IPS DF 6.9 (cell line): ENCODE measurements at regions not wholly inside any gene's neighbourhood (a gene's known extent, or its start where the extent isn't known, plus 50 kb on each side); places are given as distances from the start of the nearest gene placed in this dataset.

Experiments used
- DNase-seq: peaks from one replicate; pipeline ENCODE4 v3.0.0-alpha.2; 2013; ENCODE audit warnings: low read depth, low spot score
- H3K27ac ChIP-seq: one replicate; pipeline ENCODE4 v1.5.1; 2013; ENCODE audit warnings: low read length, control low read depth
- H3K27me3 ChIP-seq: 2 replicates; pipeline ENCODE4 v1.6.1; 2013; ENCODE audit warnings: mild to moderate bottlenecking, low read length; ENCODE audit not compliant: control insufficient read depth, insufficient read depth
- H3K36me3 ChIP-seq: 2 replicates; pipeline ENCODE4 v1.6.1; 2013; ENCODE audit warnings: low read length; ENCODE audit not compliant: control insufficient read depth, insufficient read depth
- H3K4me1 ChIP-seq: 2 replicates; pipeline ENCODE4 v1.6.1; 2013; ENCODE audit warnings: low read length; ENCODE audit not compliant: control insufficient read depth, insufficient read depth
- H3K4me3 ChIP-seq: 2 replicates; pipeline ENCODE4 v1.5.1; 2013; ENCODE audit warnings: mild to moderate bottlenecking, low read length
- H3K9me3 ChIP-seq: 2 replicates; pipeline ENCODE4 v1.6.1; 2013; ENCODE audit warnings: low read length, inconsistent platforms; ENCODE audit not compliant: control insufficient read depth, insufficient read depth
- WGBS: extraction: QIAGEN DNeasy Blood & Tissue Kit; methylation state at CpG from one replicate; pipeline ENCODE4 v1.1.7; 2013; ENCODE audit warnings: mixed read lengths, missing lambda C conversion rate; ENCODE audit not compliant: insufficient read length, insufficient coverage; 5-methylcytosine and 5-hydroxymethylcytosine counted together

DNA sequence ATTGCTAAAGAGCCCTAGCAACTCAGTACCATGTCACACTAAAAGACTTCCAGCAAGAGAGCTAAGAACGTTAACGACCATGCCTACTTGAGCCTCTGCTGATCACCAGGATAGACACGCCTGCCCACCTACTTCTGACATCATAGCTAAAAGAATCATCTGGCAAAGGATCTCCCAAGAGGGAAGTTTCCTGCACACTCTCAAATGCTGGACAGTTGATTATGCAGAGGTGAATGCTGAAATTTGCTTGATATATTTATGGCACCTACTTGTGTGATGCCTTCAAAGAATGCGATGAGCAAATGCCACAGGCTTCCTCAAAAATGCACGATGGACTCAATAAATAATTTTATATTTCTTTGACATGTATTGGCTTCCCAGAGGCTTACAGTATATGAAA, 113.6 kb downstream of the GALC start:
- H3K27ac ChIP-seq, result no peak overlapping the region

DNA sequence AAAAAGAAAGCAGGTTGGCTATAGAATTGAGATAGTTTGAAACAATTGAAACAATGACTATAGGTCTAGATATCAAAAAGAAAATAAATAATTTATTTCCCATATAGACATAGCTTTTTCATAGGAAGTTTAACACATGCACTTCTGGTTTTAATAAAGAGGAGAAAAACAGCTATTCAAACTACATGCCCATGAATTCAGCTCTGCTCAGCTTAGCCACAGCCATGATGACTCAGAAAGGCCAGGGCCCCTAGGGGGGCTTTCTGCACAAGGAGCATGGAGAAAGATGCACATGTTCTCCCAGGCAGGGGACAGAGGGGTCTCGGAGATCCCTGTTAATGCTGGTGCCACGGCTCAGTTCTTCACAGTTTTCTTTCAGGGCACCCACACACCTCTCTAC, 114.0 kb downstream of the GALC start:
- WGBS, result no CpG with 5 or more reads among the region's 2 CpGs
- Histone ChIP-seq H3K4me3 (no peak overlapping the region), H3K27ac (no peak overlapping the region), H3K36me3 (no peaks in the 10 kb centered on the region), H3K4me1 (no peaks in the 10 kb centered on the region), H3K27me3 (no peaks in the 10 kb centered on the region), H3K9me3 (no peaks in the 10 kb centered on the region)
- no peak for DNase-seq

More for the DNA sequence above, 113.6 kb downstream of the GALC start:
- no CpG with 5 or more reads among the region's 5 CpGs for WGBS
- Histone ChIP-seq H3K4me3 (no peak overlapping the region), H3K9me3 (no peaks in the 10 kb centered on the region), H3K4me1 (no peaks in the 10 kb centered on the region), H3K36me3 (no peaks in the 10 kb centered on the region), H3K27me3 (no peaks in the 10 kb centered on the region)
- no peak for DNase-seq

DNA sequence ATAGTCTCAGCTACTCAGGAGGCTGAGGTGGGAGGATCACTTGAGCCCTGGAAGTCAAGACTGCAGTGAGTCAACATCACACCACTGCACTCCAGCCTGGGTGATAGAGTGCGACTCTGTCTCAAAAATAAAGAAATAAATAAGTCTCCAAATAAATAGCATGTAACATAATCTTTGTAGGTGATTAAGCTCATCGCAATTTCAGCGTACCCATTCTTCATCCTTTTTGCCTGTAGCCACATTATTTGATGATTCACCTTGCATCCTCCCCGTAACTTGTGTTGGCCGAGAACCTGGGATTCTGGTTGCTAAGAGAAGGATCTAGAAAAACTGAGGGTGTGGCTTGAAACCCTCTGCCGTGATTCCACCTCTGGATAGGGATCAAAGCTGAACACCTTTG, 115.1 kb downstream of the GALC start:
- H3K4me1 ChIP-seq, result no peaks in the 10 kb centered on the region
- H3K4me3 ChIP-seq, result no peak overlapping the region
- H3K36me3 ChIP-seq, result no peaks in the 10 kb centered on the region
- no peaks in the 10 kb centered on the region for H3K27me3 ChIP-seq
- no peak for DNase-seq
- no peak overlapping the region for H3K27ac ChIP-seq
- no CpG with 5 or more reads among the region's 6 CpGs for WGBS
- no peaks in the 10 kb centered on the region for H3K9me3 ChIP-seq

DNA sequence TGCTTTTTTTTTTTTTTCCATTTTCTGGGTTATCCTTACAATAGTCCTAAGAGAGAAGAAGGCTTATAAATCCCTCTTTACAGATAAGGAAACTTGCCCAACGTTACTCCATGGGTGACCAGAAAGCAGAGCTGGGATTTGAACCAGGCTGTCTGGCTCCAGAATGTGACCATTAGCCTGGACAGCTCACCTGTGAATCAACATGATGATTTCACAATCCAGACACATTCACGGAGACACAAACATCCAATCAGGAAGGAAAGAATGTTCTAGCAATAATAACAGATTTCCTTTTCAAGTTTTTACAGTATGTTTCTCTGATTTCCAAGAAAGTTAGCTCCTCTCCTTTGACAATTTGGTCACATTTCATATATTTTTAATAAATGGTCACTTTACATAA, 118.3 kb downstream of the GALC start:
- no peak for DNase-seq
- no CpG with 5 or more reads among the region's 2 CpGs for WGBS

DNA sequence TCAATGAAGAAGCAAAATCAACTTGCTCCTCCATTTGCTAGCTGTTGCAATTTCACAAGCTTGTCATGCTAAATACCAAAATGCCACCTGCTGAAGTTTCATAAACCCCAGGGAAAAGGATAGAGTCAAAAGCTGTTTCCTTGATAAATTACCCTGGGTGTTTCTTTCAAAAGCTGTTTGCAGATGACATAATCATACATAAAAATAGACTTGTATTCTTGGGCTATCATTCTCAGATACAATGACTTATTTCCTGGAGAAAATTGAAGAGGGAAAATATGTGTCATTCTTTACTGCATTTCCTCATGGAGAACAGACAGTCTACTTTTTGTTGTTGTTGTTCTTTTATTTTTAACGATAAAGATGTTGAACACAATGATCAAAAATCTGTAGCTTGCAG, 119.2 kb downstream of the GALC start:
- H3K9me3 ChIP-seq, result no peaks in the 10 kb centered on the region
- DNase-seq, result no peak
- H3K27ac ChIP-seq, result no peak overlapping the region
- no peaks in the 10 kb centered on the region for H3K4me1 ChIP-seq
- no peak overlapping the region for H3K4me3 ChIP-seq
- no peaks in the 10 kb centered on the region for H3K36me3 ChIP-seq
- no CpG with 5 or more reads among the region's 1 CpG for WGBS
- H3K27me3 ChIP-seq, result no peaks in the 10 kb centered on the region

More for the DNA sequence above, 118.3 kb downstream of the GALC start:
- H3K36me3 ChIP-seq, result no peaks in the 10 kb centered on the region
- no peaks in the 10 kb centered on the region for H3K9me3 ChIP-seq
- H3K27me3 ChIP-seq, result no peaks in the 10 kb centered on the region
- H3K4me1 ChIP-seq, result no peaks in the 10 kb centered on the region
- H3K4me3 ChIP-seq, result no peak overlapping the region
- no peak overlapping the region for H3K27ac ChIP-seq

DNA sequence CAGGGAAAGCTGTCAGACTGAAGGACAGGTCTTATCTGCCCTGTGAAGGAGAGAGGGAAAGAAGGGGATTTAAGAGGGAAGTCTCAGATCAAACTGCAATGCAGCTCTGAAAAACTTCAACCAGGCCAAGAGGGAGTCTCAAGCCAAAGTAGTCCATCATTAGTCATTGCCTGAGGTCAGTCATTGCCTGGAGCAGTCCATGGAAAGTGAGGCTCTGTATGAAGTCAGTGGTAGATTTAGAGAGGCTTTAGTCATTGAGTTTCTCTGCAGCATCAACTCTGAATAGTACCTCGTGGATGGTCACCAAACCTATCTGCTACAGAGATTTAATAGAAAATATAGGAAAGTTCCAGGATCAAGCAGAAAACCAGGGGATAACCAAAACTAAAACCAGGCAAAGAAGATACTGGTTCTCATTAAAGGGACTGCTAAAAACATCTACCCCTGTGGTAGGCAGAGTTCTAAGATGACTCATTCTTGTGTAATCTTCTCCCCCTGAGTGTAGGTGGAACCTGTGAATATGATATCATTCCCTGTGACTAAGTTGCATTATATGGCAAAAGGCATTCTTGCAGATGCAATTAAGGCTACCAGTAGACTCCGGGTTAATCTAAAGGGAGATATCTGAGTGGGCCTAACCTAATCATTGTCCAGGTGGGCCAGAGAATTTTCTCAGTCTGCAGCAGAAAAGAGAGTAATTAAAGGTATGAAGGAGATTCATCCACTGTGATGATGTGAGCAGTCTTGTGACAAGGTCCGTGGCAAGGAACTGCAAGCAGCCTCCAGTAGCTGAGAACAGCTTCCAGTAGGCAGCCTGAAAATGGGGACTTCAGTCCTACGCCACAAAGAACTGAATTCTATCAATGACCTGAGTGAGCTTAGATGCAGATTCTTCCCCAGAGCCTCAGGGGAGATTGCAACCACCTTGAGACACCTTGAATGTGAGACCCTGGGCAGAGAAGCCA, 123.1 kb downstream of the GALC start:
- Histone ChIP-seq H3K4me1 (no peaks in the 10 kb centered on the region), H3K27ac (no peak overlapping the region), H3K9me3 (no peaks in the 10 kb centered on the region), H3K27me3 (no peaks in the 10 kb centered on the region), H3K4me3 (no peak overlapping the region), H3K36me3 (no peaks in the 10 kb centered on the region)
- no CpG with 5 or more reads among the region's 4 CpGs for WGBS
- no peak for DNase-seq

DNA sequence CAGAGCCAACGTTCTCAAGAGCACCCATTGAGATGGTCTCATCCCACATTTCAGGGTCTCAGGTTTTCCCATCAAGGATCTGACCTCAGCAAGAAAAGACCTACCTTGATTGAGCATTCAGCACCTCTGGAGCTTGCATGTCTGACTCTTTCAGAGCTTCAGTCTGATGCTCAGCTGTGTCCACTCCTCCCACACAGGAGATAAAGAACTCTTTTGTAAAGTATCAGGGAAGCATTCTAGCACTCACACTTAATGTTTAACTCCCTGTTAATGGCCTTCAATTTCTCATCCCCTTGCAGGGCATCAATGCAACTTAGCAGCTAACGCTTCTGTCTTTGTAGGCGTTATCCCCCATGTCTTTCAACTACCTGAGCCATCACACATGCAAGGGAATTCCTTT, 124.1 kb downstream of the GALC start:
- Histone ChIP-seq H3K4me1 (no peaks in the 10 kb centered on the region), H3K36me3 (no peaks in the 10 kb centered on the region), H3K4me3 (no peak overlapping the region), H3K9me3 (no peaks in the 10 kb centered on the region), H3K27me3 (no peaks in the 10 kb centered on the region), H3K27ac (no peak overlapping the region)
- no peak for DNase-seq
- no CpG with 5 or more reads among the region's 3 CpGs for WGBS

DNA sequence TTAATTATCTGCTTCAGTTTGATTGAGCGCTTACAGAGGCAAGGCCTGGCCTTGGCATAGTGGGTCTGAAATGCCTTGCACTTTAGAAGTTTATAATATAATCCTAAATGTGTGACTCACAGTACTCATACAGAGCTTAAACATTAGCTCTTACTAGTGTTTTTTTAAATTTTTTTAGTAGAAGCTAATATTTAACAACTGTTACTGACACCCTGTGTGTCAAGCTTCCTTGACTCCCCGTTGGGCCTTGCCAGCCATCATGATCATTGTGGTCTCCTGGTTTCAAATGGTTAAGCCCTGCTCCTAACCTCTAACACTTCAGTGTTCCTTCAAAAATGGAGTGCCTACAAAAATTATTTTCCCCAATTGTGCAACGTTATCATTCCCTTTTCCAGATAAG, 126.9 kb downstream of the GALC start:
- no peaks in the 10 kb centered on the region for H3K9me3 ChIP-seq
- H3K27me3 ChIP-seq, result no peaks in the 10 kb centered on the region
- no CpG with 5 or more reads among the region's 3 CpGs for WGBS
- H3K27ac ChIP-seq, result no peak overlapping the region
- H3K4me3 ChIP-seq, result no peak overlapping the region
- no peaks in the 10 kb centered on the region for H3K36me3 ChIP-seq
- DNase-seq, result no peak
- no peaks in the 10 kb centered on the region for H3K4me1 ChIP-seq

DNA sequence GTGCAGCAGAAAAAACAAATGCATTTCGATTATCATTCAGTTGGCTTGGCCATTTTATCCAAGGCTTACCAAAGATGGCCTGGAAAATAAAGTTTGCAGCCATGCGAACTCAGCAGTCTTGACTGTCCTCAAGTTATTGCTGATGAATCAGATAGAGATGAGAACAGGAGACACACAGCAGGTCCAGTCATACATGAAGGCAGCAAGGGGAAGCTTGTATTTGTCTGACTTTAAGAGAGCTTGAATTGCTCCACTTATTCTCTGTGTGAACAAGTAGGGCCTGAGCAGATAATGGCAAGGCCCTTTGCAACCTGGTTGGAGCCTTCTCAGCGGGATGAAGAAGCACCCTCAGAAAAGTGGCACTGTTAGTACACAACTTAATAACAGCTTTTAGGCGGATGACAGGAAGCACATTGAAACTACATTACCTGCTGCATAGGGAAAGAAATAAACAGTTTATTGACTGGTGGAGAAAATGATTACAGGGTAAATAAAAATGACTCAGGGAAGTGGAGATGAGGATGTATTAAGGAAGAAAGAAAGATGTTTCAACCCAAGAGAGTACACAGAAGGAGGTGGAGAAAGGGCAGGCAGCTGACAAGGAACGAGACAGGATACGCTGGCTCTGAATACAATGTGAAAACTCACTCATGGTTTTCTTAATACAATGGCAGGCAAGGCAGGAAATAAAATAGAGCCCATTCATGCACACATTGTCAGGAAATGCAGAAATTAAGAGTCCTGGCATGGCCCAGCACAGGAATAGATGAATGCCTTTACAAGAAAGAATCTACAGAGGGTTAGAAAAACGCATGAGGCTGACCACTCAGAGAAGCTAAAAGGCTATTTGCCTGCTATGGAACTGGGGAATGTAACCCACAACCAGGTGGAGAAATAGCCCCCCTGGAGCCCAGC, 128.4 kb downstream of the GALC start:
- Histone ChIP-seq H3K4me1 (no peaks in the 10 kb centered on the region), H3K4me3 (no peak overlapping the region), H3K27me3 (no peaks in the 10 kb centered on the region), H3K36me3 (no peaks in the 10 kb centered on the region), H3K27ac (no peak overlapping the region), H3K9me3 (no peaks in the 10 kb centered on the region)
- WGBS, result no CpG with 5 or more reads among the region's 7 CpGs
- no peak for DNase-seq

DNA sequence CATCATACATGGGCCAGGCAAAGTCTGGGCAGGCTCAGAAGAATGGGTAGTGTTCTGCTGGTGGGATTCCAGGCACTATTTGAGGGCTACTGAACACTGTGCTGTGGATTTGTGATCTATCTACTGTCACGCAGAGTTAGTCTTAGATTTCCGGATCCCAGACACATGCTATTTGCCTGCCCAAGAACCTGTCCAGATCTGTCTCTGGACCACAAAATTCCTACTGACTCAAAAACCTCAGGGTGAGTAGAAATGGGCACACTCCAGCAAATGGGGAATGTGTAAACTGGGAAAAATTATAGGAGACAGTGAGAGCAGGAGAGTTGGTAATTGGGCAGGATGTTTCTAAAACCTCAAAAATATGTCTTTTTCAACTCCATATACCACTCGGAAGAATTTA, 129.9 kb downstream of the GALC start:
- Histone ChIP-seq H3K36me3 (no peaks in the 10 kb centered on the region), H3K4me1 (no peaks in the 10 kb centered on the region), H3K27me3 (no peaks in the 10 kb centered on the region), H3K27ac (no peak overlapping the region), H3K9me3 (no peaks in the 10 kb centered on the region), H3K4me3 (no peak overlapping the region)
- DNase-seq, result no peak
- no CpG with 5 or more reads among the region's 3 CpGs for WGBS
